HG02840 (cell line): ENCODE measurements at regions not wholly inside any gene's neighbourhood (a gene's known extent, or its start where the extent isn't known, plus 50 kb on each side); places are given as distances from the start of the nearest gene placed in this dataset.
A peak's percentile ranks its signal among the peaks of the same experiment; 100 is the strongest.

ENCODE experiments used
- ATAC-seq: cut with Tn5 transposase; IDR thresholded peaks from one replicate; pipeline ENCODE4 v1.9.1; 2021; ENCODE audit warnings: mild to moderate bottlenecking, moderate library complexity, moderate number of reproducible peaks; ENCODE audit not compliant: unreplicated experiment, low FRiP score

- ATAC-seq = no peak
Observed at GRCh38 chr1:110766336-110766647, 91.6 kb upstream of the KCNA3 start.

DNA sequence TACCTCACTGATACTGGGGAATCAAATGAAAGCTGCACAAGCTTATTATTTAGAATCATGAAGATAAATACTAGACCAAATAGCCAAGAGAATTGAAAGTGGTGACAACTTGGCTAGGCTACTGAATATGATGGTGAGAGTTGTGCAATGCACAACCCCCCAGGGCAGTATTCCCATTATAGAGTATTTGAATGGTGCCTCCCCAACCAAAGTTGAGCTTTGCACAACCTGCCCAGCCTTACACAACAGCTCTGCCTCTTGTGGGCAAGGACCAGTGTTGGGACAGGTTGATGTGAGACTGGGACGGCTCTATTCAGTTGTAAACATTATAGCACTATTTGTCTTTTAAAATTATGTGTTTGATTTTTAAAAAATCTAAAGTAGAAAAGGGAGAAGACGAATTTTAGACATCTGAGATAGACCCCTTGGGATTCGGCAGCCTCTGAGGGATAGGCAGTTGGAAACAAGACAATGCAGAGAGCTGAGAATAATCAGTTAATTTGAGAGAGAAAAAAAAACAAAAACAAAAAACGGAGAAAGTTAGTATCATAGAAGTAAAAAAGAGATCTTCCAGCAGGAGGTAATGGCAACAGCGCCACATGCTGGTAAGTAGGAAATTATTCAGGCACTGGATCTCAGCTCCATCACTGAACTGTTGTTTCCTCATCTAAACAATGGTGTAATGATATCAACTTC is 91.0 kb upstream of the KCNA3 start:
- ATAC-seq = no peak

GRCh38 chr1:110763149-110763548 is 88.4 kb upstream of the KCNA3 start:
- no peak for ATAC-seq

- ATAC-seq = no peak
Observed at GRCh38 chr1:110760321-110760720, 85.6 kb upstream of the KCNA3 start.

GRCh38 chr1:110756506-110756905 is 81.8 kb upstream of the KCNA3 start:
- ATAC-seq = no peak

- ATAC-seq = no peak
Observed at GRCh38 chr1:110752941-110753725, 78.4 kb upstream of the KCNA3 start.

DNA sequence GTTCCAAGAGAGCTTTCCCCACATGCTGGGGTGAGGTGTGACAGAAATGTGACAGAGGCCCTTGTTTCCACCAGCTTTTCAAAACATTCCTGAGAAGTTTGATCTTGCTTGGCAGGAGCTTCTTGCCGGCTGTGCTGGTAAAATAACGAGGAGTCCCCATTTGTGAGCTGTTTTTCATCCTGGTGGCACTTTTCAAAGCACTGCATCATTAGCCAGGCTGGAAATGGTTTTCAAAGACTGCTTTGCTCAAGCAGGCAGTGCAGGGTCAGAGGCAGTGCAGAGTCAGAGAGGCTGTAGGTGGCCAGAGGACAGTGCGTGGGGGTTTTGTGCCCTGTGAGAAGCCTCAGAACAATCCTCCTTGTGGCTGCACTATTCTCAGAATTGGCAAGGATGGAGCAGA is 75.8 kb upstream of the KCNA3 start:
- ATAC-seq = no peak

DNA sequence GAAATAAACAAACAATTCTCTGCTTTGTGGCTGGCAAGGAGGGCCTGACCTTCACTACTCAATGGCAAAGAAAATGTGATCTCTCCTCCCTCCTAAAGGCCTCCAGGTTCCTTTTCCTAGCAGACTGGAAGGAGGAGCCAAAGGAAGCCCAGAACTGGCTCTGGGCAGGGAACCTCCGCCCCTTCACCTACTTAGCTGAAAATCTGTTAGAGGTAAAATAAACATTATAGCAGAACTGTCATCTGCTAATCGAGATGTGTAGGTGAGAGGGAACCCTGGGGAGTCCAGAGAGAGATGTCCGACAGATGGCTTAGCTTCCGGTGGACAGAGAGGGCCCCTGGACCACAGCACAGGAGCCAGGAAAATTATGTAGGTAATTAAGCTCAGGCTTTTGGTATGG is 75.2 kb upstream of the KCNA3 start:
- ATAC-seq = no peak

DNA sequence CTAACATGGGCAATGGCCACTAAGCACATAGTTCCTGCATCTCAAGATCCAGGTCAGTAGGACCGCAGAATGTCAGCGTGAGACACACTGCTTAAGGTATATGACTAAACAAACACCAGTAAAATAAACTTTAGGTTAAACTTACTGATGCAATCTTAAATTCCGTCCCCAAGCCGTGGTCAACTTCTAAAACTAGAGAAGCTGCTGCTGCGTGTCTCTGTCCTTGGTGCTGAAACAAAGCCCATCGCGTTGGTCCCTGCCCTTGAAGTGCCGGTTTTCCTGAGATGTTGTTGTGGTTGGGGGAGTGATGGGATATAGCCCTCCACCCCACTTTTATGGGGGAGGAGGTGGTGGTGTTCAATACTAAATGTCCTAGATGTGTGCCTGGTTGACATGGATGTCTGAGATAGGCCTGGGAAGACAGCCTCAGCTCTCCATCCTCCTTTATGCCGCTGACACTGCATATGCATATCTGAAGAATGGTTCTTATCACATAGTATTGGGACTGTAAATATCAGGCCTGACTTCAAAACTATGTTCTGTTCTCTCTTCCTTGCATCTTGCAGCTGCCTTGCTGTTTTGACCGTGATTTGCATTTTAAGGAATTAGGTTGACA is 72.0 kb upstream of the KCNA3 start:
- no peak for ATAC-seq

DNA sequence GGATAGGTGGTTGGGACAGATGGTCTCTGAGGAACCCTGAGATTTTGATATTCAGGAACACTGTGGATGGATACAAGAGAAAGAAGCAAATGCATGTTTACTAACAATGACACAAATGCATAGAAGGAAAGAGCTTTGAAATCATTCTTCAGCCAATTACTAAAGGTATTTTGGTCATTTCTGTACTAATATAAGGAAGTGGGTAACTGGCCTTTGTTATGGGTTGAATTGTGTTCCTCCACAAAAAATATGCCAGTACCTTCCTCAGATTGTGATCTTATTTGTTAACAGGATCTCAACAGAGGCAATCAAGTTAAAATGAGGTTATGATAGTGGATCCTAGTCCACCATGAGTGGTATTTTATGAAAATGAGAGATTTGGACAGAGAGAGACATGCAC is 68.7 kb upstream of the KCNA3 start:
- no peak for ATAC-seq

- ATAC-seq = no peak
Observed at GRCh38 chr1:110736900-110737605, 62.3 kb upstream of the KCNA3 start.

GRCh38 chr1:110734133-110734680 is 59.5 kb upstream of the KCNA3 start:
- ATAC-seq = no peak

- no peak for ATAC-seq
Observed at GRCh38 chr1:110731529-110731928, 56.8 kb upstream of the KCNA3 start.

- no peak for ATAC-seq
Observed at GRCh38 chr1:110728388-110729001, 53.8 kb upstream of the KCNA3 start.

GRCh38 chr1:110727246-110727645 is 52.5 kb upstream of the KCNA3 start:
- ATAC-seq = no peak

DNA sequence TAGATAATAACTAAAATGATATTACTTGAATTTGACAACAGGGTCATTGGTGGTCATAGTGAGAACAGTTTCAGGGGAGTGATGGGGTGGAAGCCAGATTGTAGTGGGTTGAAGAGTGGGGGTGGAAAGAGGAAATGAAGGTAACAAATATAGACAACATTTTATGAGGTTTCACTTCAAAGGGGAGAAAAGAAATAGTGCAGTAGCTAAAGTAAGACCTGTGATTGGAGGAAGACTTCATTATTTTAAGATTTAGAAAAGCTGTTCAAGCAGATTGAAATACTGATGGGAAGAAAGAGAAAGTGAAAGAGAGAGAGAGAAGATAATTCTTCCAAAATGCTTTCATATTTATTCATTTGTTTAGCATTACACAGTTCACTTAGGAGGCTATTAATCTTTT is 52.0 kb upstream of the KCNA3 start:
- ATAC-seq = peak; percentile 76
